ENCODE measurements at regions not wholly inside any gene's neighbourhood (a gene's known extent, or its start where the extent isn't known, plus 50 kb on each side); places are given as distances from the start of the nearest gene placed in this dataset.

GRCh38 chr14:101108579-101109346 is 205.2 kb upstream of the RTL1 start:
- Histone ChIP-seq H3K4me3 (replicated peaks in 1 of 3; ENCODE audit: insufficient read depth in 1 of 3, low read depth in 2 of 3, low read length in 3 of 3) (no peak overlapping the region), H3K36me3 (replicated peaks in 1 of 2; ENCODE audit: control insufficient read depth in 1 of 2, insufficient read depth in 2 of 2, low read length in 2 of 2) (no peaks in the 10 kb centered on the region), H3K9me3 (ENCODE audit: low read length) (no peaks in the 10 kb centered on the region), H3K4me1 (ENCODE audit: insufficient read depth, low read length) (no peaks in the 10 kb centered on the region), H2AFZ (ENCODE audit: low read length) (no peak overlapping the region), H3K27ac (ENCODE audit: extremely low read length, insufficient read depth, low read length) (no peak overlapping the region), H3K4me2 (ENCODE audit: low read depth, low read length) (no peak overlapping the region), H4K20me1 (ENCODE audit: insufficient read depth, low read length) (no peaks in the 10 kb centered on the region), H3K9ac (ENCODE audit: insufficient read depth, low read depth, low read length) (no peak overlapping the region), H3K79me2 (ENCODE audit: insufficient read depth, low read length) (no peaks in the 10 kb centered on the region), H3K27me3 (ENCODE audit: control insufficient read depth in 1 of 2, insufficient read depth in 2 of 2, low read length in 2 of 2) (peaks cover 2 to 29% of the 10 kb centered on the region in 2 experiments; a peak in 4 of 5 replicates)
- ChIA-PET POLR2A (no interaction called here), CTCF (ENCODE audit: low intra/inter-chr PET ratio, low total read pairs) (no interaction called here)
- intact Hi-C loops (cut with micrococcal nuclease; ENCODE audit: unreplicated experiment), result no loop called here
- no peak for ATAC-seq
- BruUV-seq (replicated peaks), result no TSS peak
- no CpG with 5 or more reads among the region's 16 CpGs for WGBS (ENCODE audit: low lambda C conversion rate)
- DNase-seq (ENCODE audit: low spot score), result no peak
- peak; percentile 41 for TF ChIP-seq ZNF629 (CRISPR knock-in tag; conservative IDR thresholded peaks at IDR 0.05)
- TF ChIP-seq, protein P1, sequence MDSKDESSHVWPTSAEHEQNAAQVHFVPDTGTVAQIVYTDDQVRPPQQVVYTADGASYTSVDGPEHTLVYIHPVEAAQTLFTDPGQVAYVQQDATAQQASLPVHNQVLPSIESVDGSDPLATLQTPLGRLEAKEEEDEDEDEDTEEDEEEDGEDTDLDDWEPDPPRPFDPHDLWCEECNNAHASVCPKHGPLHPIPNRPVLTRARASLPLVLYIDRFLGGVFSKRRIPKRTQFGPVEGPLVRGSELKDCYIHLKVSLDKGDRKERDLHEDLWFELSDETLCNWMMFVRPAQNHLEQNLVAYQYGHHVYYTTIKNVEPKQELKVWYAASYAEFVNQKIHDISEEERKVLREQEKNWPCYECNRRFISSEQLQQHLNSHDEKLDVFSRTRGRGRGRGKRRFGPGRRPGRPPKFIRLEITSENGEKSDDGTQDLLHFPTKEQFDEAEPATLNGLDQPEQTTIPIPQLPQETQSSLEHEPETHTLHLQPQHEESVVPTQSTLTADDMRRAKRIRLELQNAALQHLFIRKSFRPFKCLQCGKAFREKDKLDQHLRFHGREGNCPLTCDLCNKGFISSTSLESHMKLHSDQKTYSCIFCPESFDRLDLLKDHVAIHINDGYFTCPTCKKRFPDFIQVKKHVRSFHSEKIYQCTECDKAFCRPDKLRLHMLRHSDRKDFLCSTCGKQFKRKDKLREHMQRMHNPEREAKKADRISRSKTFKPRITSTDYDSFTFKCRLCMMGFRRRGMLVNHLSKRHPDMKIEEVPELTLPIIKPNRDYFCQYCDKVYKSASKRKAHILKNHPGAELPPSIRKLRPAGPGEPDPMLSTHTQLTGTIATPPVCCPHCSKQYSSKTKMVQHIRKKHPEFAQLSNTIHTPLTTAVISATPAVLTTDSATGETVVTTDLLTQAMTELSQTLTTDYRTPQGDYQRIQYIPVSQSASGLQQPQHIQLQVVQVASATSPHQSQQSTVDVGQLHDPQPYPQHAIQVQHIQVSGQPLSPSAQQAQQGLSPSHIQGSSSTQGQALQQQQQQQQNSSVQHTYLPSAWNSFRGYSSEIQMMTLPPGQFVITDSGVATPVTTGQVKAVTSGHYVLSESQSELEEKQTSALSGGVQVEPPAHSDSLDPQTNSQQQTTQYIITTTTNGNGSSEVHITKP (CRISPR knock-in tag; IDR thresholded peaks at IDR 0.05; ENCODE audit: low read depth), result no peak
- FAIRE-seq, result no peak
- in situ Hi-C loops (cut with HindIII; ENCODE audit: extremely low pct_ligation_motif_present, low pct_unique_long_range_greater_than_20kb), result no loop called here

DNA sequence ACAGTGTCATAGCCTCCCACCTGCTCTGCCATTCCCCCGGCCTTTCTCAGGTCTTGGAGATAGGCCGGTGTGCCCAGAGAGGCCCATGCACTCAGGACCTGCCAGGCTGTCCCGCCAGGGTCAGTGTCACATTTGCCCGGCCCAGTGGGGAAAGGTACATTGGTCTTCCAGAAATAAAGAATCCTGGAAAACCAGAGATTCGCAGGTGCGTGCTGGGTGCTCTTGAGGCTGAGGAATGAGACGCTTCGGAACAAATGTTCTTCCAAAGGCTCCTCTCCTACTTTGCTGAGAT is 205.8 kb upstream of the RTL1 start:
- in situ Hi-C loops (cut with HindIII; ENCODE audit: extremely low pct_ligation_motif_present, low pct_unique_long_range_greater_than_20kb), result no loop called here
- DNase-seq (ENCODE audit: low spot score) (no peak), FAIRE-seq (no peak), ATAC-seq (no peak)
- H3K27me3 ChIP-seq (ENCODE audit: control insufficient read depth in 1 of 2, insufficient read depth in 2 of 2, low read length in 2 of 2), result peaks cover 4 to 31% of the 10 kb centered on the region in 2 experiments; a peak in 4 of 5 replicates
- TF ChIP-seq FIP1L1 (IDR thresholded peaks at IDR 0.05; ENCODE audit: borderline replicate concordance, insufficient read depth, low read depth, low read length) (no peak), ZSCAN21 (CRISPR knock-in tag; IDR thresholded peaks at IDR 0.05; ENCODE audit: borderline replicate concordance) (no peak)
- 27% methylated on average over 7 of the region's 8 CpGs for WGBS (ENCODE audit: low lambda C conversion rate)
- H3K9ac ChIP-seq (ENCODE audit: insufficient read depth, low read depth, low read length), result no peak overlapping the region
- intact Hi-C loops (cut with micrococcal nuclease; ENCODE audit: unreplicated experiment), result no loop called here
- H3K4me2 ChIP-seq (ENCODE audit: low read depth, low read length), result no peak overlapping the region
- H3K9me3 ChIP-seq (ENCODE audit: low read length), result no peaks in the 10 kb centered on the region
- CTCF ChIA-PET (ENCODE audit: low intra/inter-chr PET ratio, low total read pairs), result no interaction called here
- H3K79me2 ChIP-seq (ENCODE audit: insufficient read depth, low read length), result no peaks in the 10 kb centered on the region
- H3K4me1 ChIP-seq (ENCODE audit: insufficient read depth, low read length), result no peaks in the 10 kb centered on the region
- H3K4me3 ChIP-seq (replicated peaks in 1 of 3; ENCODE audit: insufficient read depth in 1 of 3, low read depth in 2 of 3, low read length in 3 of 3), result no peak overlapping the region
- no peaks in the 10 kb centered on the region for H4K20me1 ChIP-seq (ENCODE audit: insufficient read depth, low read length)
- no TSS peak for BruUV-seq (replicated peaks)
- H3K27ac ChIP-seq (ENCODE audit: extremely low read length, insufficient read depth, low read length), result no peak overlapping the region
- POLR2A ChIA-PET, result no interaction called here
- no peaks in the 10 kb centered on the region for H3K36me3 ChIP-seq (replicated peaks in 1 of 2; ENCODE audit: control insufficient read depth in 1 of 2, insufficient read depth in 2 of 2, low read length in 2 of 2)
- H2AFZ ChIP-seq (ENCODE audit: low read length), result no peak overlapping the region
